ENCODE measurements at regions not wholly inside any gene's neighbourhood (a gene's known extent, or its start where the extent isn't known, plus 50 kb on each side); places are given as distances from the start of the nearest gene placed in this dataset.

- Histone ChIP-seq H3K4me3 (replicated peaks; ENCODE audit: insufficient read depth, low read length) (no peak overlapping the region), H3K27me3 (ENCODE audit: insufficient read depth, poor library complexity, severe bottlenecking) (no peaks in the 10 kb centered on the region), H3K27ac (replicated peaks) (no peak overlapping the region)
- TF ChIP-seq, protein P1, sequence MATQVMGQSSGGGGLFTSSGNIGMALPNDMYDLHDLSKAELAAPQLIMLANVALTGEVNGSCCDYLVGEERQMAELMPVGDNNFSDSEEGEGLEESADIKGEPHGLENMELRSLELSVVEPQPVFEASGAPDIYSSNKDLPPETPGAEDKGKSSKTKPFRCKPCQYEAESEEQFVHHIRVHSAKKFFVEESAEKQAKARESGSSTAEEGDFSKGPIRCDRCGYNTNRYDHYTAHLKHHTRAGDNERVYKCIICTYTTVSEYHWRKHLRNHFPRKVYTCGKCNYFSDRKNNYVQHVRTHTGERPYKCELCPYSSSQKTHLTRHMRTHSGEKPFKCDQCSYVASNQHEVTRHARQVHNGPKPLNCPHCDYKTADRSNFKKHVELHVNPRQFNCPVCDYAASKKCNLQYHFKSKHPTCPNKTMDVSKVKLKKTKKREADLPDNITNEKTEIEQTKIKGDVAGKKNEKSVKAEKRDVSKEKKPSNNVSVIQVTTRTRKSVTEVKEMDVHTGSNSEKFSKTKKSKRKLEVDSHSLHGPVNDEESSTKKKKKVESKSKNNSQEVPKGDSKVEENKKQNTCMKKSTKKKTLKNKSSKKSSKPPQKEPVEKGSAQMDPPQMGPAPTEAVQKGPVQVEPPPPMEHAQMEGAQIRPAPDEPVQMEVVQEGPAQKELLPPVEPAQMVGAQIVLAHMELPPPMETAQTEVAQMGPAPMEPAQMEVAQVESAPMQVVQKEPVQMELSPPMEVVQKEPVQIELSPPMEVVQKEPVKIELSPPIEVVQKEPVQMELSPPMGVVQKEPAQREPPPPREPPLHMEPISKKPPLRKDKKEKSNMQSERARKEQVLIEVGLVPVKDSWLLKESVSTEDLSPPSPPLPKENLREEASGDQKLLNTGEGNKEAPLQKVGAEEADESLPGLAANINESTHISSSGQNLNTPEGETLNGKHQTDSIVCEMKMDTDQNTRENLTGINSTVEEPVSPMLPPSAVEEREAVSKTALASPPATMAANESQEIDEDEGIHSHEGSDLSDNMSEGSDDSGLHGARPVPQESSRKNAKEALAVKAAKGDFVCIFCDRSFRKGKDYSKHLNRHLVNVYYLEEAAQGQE (IDR thresholded peaks at IDR 0.05; ENCODE audit: insufficient replicate concordance, low read depth) = no peak
- TF ChIP-seq SPI1 (IDR thresholded peaks at IDR 0.05; ENCODE audit: borderline replicate concordance, low read depth) (no peak), CTCF (IDR thresholded peaks at IDR 0.05; ENCODE audit: insufficient read depth, low read length) (no peak), GABPA (IDR thresholded peaks at IDR 0.05; ENCODE audit: low read depth) (no peak), POLR2AphosphoS5 (IDR thresholded peaks at IDR 0.05; ENCODE audit: low read depth) (no peak)
- no peak for DNase-seq (ENCODE audit: low read depth in 1 of 2, low spot score in 1 of 2)
These were observed 211.1 kb upstream of the TSHZ3 start for GRCh38 chr19:31560086-31561060.

DNA sequence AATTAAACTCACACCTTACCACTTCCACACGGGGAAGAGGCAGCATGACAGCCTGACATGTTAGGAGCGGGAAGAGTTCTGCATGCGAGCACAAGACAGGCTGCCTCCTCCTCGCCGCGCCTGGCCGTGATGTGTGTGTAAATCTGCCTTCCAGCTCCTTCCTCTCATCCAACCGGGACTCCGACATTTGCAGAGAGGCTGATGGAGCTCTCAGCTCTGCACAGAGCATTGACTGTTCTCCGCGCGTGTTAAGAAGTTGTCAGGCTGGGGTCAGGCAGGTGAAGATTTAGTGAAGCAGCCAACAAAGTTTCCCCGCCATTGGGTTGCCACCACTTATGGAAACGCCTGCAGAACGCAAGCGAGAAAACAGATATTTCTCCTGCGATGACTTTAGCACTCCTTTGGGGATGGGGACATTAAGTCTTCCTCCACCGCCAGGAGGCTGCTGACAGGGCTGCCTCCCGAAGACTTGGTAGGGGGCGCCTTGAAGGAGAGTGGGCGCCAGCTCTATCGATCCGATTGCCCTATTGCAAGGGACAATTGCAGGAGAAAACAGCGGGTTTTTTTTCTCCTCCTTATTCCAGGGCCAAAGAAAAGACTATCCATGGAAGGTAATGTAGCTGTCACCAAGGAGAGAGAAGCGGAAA lies 213.9 kb upstream of the TSHZ3 start:
- DNase-seq (ENCODE audit: low read depth in 1 of 2, low spot score in 1 of 2) = no peak

More for the DNA sequence above, 213.9 kb upstream of the TSHZ3 start:
- Histone ChIP-seq H3K27me3 (ENCODE audit: insufficient read depth, poor library complexity, severe bottlenecking) (no peaks in the 10 kb centered on the region), H3K27ac (replicated peaks) (no peak overlapping the region), H3K4me3 (replicated peaks; ENCODE audit: insufficient read depth, low read length) (no peak overlapping the region)
- no peak for TF ChIP-seq SPI1 (IDR thresholded peaks at IDR 0.05; ENCODE audit: borderline replicate concordance, low read depth)
- TF ChIP-seq POLR2AphosphoS5 (IDR thresholded peaks at IDR 0.05; ENCODE audit: low read depth) = no peak
- TF ChIP-seq CTCF (IDR thresholded peaks at IDR 0.05; ENCODE audit: insufficient read depth, low read length) = no peak
- TF ChIP-seq, protein P1 (IDR thresholded peaks at IDR 0.05; ENCODE audit: insufficient replicate concordance, low read depth) = no peak
- no peak for TF ChIP-seq GABPA (IDR thresholded peaks at IDR 0.05; ENCODE audit: low read depth)

All from HL-60 (cell line).